GM21447 (cell line): ENCODE measurements at regions not wholly inside any gene's neighbourhood (a gene's known extent, or its start where the extent isn't known, plus 50 kb on each side); places are given as distances from the start of the nearest gene placed in this dataset.

Source experiments
- ATAC-seq: cut with Tn5 transposase; IDR thresholded peaks from one replicate; pipeline ENCODE4 v1.9.1; 2021; ENCODE audit not compliant: unreplicated experiment

GRCh38 chr14:53524391-53524790 is 371.3 kb upstream of the DDHD1 start:
- no peak for ATAC-seq

- ATAC-seq: no peak
Measured at GRCh38 chr14:53523226-53523625, 370.1 kb upstream of the DDHD1 start.

- no peak for ATAC-seq
Measured at GRCh38 chr14:53520078-53520928, 367.2 kb upstream of the DDHD1 start.

GRCh38 chr14:53519137-53519536 is 366.0 kb upstream of the DDHD1 start:
- ATAC-seq: no peak

- ATAC-seq: no peak
Measured at GRCh38 chr14:53517270-53517960, 364.3 kb upstream of the DDHD1 start.

- ATAC-seq: no peak
Measured at GRCh38 chr14:53516261-53516774, 363.2 kb upstream of the DDHD1 start.

- ATAC-seq: no peak
Measured at GRCh38 chr14:53515276-53515675, 362.2 kb upstream of the DDHD1 start.

- ATAC-seq: no peak
Measured at GRCh38 chr14:53514197-53514596, 361.1 kb upstream of the DDHD1 start.

- no peak for ATAC-seq
Measured at GRCh38 chr14:53510281-53510912, 357.3 kb upstream of the DDHD1 start.

GRCh38 chr14:53509276-53510244 is 356.4 kb upstream of the DDHD1 start:
- ATAC-seq: no peak

GRCh38 chr14:53501361-53502211 is 348.5 kb upstream of the DDHD1 start:
- ATAC-seq: no peak

GRCh38 chr14:53500191-53500590 is 347.1 kb upstream of the DDHD1 start:
- ATAC-seq: no peak

- ATAC-seq: no peak
Measured at GRCh38 chr14:53496668-53497067, 343.5 kb upstream of the DDHD1 start.

GRCh38 chr14:53495846-53496343 is 342.8 kb upstream of the DDHD1 start:
- no peak for ATAC-seq

GRCh38 chr14:53494587-53494986 is 341.5 kb upstream of the DDHD1 start:
- ATAC-seq: no peak

- no peak for ATAC-seq
Measured at GRCh38 chr14:53493860-53494259, 340.7 kb upstream of the DDHD1 start.

GRCh38 chr14:53493320-53493719 is 340.2 kb upstream of the DDHD1 start:
- no peak for ATAC-seq

- no peak for ATAC-seq
Measured at GRCh38 chr14:53491884-53492277, 338.8 kb upstream of the DDHD1 start.

GRCh38 chr14:53491256-53491883 is 338.2 kb upstream of the DDHD1 start:
- no peak for ATAC-seq
